ENCODE measurements at regions not wholly inside any gene's neighbourhood (a gene's known extent, or its start where the extent isn't known, plus 50 kb on each side); places are given as distances from the start of the nearest gene placed in this dataset.

DNA sequence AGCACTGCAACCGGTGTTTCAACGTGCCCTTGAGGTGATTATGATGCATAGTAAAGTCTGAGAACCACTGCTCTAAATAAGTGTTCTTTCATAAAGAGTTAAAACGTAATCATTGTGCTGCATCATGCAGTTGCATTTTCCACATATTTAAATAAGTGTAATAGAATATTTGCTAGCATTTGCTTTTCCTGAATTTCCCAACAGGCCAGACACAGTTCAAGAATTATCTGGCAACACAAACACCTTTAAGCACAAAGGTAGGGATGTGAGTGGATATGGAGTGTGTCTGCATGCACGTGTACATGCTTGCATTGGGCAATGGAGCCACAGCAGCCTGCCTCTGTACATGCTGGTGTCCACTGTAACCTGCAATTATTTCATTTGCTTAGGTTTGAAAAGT lies 193.6 kb upstream of the PIK3R1 start:
- TF ChIP-seq, protein P1, sequence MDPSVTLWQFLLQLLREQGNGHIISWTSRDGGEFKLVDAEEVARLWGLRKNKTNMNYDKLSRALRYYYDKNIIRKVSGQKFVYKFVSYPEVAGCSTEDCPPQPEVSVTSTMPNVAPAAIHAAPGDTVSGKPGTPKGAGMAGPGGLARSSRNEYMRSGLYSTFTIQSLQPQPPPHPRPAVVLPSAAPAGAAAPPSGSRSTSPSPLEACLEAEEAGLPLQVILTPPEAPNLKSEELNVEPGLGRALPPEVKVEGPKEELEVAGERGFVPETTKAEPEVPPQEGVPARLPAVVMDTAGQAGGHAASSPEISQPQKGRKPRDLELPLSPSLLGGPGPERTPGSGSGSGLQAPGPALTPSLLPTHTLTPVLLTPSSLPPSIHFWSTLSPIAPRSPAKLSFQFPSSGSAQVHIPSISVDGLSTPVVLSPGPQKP (IDR thresholded peaks at IDR 0.05; ENCODE audit: low read depth, low read length): no peak
- TF ChIP-seq KDM1A (IDR thresholded peaks at IDR 0.05; ENCODE audit: low read depth) (no peak), POLR2A (IDR thresholded peaks at IDR 0.05; ENCODE audit: low read length) (no peak), NPAS2 (CRISPR knock-in tag; IDR thresholded peaks at IDR 0.05; ENCODE audit: borderline replicate concordance) (no peak), CHD4 (IDR thresholded peaks at IDR 0.05; ENCODE audit: borderline replicate concordance) (no peak), MYC (IDR thresholded peaks at IDR 0.05; ENCODE audit: borderline replicate concordance, low read length) (no peak), NR3C1 (IDR thresholded peaks at IDR 0.05) (no peak), RFX5 (IDR thresholded peaks at IDR 0.05) (no peak), SREBF2 (IDR thresholded peaks at IDR 0.05) (no peak)
- TF ChIP-seq, protein P2, sequence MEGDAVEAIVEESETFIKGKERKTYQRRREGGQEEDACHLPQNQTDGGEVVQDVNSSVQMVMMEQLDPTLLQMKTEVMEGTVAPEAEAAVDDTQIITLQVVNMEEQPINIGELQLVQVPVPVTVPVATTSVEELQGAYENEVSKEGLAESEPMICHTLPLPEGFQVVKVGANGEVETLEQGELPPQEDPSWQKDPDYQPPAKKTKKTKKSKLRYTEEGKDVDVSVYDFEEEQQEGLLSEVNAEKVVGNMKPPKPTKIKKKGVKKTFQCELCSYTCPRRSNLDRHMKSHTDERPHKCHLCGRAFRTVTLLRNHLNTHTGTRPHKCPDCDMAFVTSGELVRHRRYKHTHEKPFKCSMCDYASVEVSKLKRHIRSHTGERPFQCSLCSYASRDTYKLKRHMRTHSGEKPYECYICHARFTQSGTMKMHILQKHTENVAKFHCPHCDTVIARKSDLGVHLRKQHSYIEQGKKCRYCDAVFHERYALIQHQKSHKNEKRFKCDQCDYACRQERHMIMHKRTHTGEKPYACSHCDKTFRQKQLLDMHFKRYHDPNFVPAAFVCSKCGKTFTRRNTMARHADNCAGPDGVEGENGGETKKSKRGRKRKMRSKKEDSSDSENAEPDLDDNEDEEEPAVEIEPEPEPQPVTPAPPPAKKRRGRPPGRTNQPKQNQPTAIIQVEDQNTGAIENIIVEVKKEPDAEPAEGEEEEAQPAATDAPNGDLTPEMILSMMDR (IDR thresholded peaks at IDR 0.05): no peak
